Breast epithelium (tissue), 4 donors: ENCODE measurements at regions not wholly inside any gene's neighbourhood (a gene's known extent, or its start where the extent isn't known, plus 50 kb on each side); places are given as distances from the start of the nearest gene placed in this dataset.
"Not testable (repeated sequence)": the region's sequence is repeated elsewhere in the genome, so short reads cannot be mapped to it uniquely, and the experiment has no call there.

ENCODE experiments used
- DNase-seq, 2 donors: peaks; one replicate each; pipeline ENCODE4 v3.0.0-alpha.2; 2019; ENCODE audit warnings: low spot score in 2 of 2
- H3K27ac ChIP-seq, 2 donors: fragments of 200-600 bp; sonication (generic) in 1 of 2; one replicate each; pipeline ENCODE4 v1.5.1; 2016 to 2019; ENCODE audit warnings: mild to moderate bottlenecking in 1 of 2
- H3K27me3 ChIP-seq, 2 donors: fragments of 200-600 bp; sonication (generic) in 1 of 2; one replicate each; pipeline versions ENCODE4 v1.5.1 to v1.6.0; 2017 to 2019; ENCODE audit warnings: control low read depth in 1 of 2, mild to moderate bottlenecking in 1 of 2
- H3K36me3 ChIP-seq: fragments of 200-600 bp; one replicate; pipeline ENCODE4 v1.5.1; 2019
- H3K4me1 ChIP-seq, 2 donors: fragments of 200-600 bp; sonication (generic); one replicate each; pipeline ENCODE4 v1.5.1; 2016 to 2019; ENCODE audit warnings: control low read depth in 1 of 2
- H3K4me3 ChIP-seq, 3 donors: fragments of 200-600 bp; sonication (generic); 1 replicate in 2 of 3; 2 replicates in 1 of 3; pipeline ENCODE4 v1.5.1; 2016 to 2019; ENCODE audit warnings: mild to moderate bottlenecking in 3 of 3, moderate library complexity in 2 of 3
- H3K9me3 ChIP-seq, 2 donors: fragments of 200-600 bp; sonication (generic) in 1 of 2; one replicate each; pipeline ENCODE4 v1.5.1; 2016 to 2019; ENCODE audit warnings: control low read depth in 1 of 2
- POLR2A ChIP-seq: fragments of 450-650 bp; IDR thresholded peaks from one replicate; pipeline ENCODE4 v1.6.1; 2016; ENCODE audit warnings: antibody characterized with exemption, mild to moderate bottlenecking, moderate library complexity
- POLR2AphosphoS5 ChIP-seq, 3 donors: sonication (generic); formaldehyde crosslinking; IDR thresholded peaks; one replicate each; pipeline ENCODE4 v1.6.1; 2017; ENCODE audit warnings: antibody characterized with exemption in 3 of 3
- intact Hi-C: fragments of 100-400 bp; cut with DNase I; formaldehyde crosslinking; loops from one replicate; pipeline ENCODE4 v1.15.1; 2023; ENCODE audit warnings: low total_unique reads
- TF ChIP-seq, protein P1 (sequence below), 3 donors: fragments of 450-650 bp; IDR thresholded peaks; one replicate each; pipeline ENCODE4 v1.5.1; 2016 to 2017; ENCODE audit warnings: antibody characterized with exemption in 3 of 3, mild to moderate bottlenecking in 3 of 3, moderate library complexity in 3 of 3

DNA sequence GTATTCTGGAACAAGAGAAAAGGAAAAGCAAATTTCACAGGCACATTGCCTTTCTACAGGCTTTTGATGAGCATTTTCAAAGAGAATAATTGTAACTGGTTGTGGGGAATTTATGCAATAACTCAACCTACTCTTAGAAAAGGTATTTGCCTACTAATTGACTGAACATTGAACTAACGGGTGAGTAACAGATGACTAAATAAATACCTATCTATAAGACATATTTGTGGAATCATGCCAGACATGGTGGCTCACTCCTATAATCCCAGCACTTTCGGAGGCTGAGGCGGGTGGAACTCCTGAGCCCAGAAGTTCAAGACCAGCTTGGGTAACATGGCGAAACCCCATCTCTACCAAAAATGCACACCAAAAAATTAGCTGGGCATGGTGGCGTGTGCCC, 367.7 kb downstream of the CGGBP1 start:
- DNase-seq = no peak
- TF ChIP-seq, protein P1, sequence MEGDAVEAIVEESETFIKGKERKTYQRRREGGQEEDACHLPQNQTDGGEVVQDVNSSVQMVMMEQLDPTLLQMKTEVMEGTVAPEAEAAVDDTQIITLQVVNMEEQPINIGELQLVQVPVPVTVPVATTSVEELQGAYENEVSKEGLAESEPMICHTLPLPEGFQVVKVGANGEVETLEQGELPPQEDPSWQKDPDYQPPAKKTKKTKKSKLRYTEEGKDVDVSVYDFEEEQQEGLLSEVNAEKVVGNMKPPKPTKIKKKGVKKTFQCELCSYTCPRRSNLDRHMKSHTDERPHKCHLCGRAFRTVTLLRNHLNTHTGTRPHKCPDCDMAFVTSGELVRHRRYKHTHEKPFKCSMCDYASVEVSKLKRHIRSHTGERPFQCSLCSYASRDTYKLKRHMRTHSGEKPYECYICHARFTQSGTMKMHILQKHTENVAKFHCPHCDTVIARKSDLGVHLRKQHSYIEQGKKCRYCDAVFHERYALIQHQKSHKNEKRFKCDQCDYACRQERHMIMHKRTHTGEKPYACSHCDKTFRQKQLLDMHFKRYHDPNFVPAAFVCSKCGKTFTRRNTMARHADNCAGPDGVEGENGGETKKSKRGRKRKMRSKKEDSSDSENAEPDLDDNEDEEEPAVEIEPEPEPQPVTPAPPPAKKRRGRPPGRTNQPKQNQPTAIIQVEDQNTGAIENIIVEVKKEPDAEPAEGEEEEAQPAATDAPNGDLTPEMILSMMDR (IDR thresholded peaks at IDR 0.05) = no peak
- TF ChIP-seq POLR2A (no peak), POLR2AphosphoS5 (IDR thresholded peaks at IDR 0.05) (no peak)
- H3K27me3 ChIP-seq = no peaks in the 10 kb centered on the region
- H3K4me1 ChIP-seq = no peaks in the 10 kb centered on the region
- H3K27ac ChIP-seq = no peak overlapping the region
- no peaks in the 10 kb centered on the region for H3K9me3 ChIP-seq
- no peaks in the 10 kb centered on the region for H3K36me3 ChIP-seq
- intact Hi-C loops = no loop called here
- no peak overlapping the region for H3K4me3 ChIP-seq

DNA sequence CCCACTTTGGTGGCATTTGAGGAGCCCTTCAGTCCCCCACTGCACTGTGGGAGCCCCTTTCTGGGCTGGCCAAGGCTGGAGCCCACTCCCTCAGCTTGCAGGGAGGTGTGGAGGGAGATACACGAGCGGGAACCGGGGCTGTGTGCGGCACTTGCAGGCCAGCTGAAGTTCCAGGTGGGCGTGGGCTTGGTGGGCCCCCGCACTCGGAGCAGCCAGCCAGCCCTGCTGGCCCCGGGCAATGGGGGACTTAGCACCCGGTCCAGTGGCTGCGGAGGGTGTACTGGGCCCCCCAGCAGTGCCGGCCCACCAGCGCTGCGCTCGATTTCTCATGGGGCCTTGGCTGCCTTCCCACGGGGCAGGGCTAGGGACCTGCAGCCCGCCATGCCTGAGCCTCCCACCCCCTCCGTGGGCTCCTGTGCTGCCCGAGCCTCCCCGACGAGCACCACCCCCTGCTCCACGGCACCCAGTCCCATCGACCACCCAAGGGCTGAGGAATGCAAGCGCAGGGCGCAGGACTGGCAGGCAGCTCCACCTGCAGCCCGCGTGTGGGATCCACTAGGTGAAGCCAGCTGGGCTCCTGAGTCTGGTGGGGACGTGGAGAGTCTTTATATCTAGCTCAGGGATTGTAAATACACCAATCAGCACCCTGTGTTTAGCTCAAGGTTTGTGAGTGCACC, 379.7 kb downstream of the CGGBP1 start:
- intact Hi-C loops, H3K27ac ChIP-seq, H3K9me3 ChIP-seq: not testable (repeated sequence)

DNA sequence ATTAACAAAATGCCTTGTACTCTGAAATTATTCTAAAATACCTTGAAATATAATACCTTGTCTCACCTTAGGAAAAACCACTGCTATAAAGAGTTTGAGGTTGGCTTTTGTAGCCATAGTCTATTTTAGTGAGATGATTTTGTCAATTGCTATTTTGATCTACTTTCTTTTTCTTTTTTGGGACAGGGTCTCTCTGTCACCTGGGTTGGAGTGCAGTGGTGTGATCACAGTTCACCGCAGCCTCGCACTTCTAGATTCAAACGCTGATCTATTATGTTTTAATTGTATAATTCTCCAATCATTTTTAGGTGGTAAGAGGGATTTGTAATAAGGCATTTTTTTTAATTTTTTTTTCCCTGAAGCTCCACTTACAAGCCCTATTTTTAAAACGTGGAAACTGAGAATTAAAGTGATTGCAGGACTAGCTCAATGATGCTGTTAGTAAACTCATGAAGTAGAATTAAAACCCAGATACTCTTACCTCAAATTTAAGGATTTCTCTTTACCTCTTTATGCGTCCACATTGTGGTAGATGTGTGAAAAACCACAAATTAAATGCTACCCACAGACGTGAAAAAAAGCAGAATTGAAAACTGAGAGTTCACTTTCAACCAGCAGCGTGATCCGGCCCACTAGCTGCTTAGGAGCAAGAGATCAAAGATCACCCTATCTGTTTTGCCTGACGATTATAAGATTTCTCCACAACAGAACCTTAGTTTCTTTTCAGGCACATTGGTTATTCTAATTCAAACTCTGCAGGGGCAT, 384.2 kb downstream of the CGGBP1 start:
- no peak overlapping the region for H3K4me3 ChIP-seq
- no peak overlapping the region for H3K27ac ChIP-seq
- H3K4me1 ChIP-seq = no peaks in the 10 kb centered on the region
- no peaks in the 10 kb centered on the region for H3K27me3 ChIP-seq
- H3K36me3 ChIP-seq = no peaks in the 10 kb centered on the region
- no peak for DNase-seq
- TF ChIP-seq POLR2AphosphoS5 (IDR thresholded peaks at IDR 0.05) (no peak), POLR2A (no peak)
- TF ChIP-seq, protein P1 (IDR thresholded peaks at IDR 0.05) = no peak
- intact Hi-C loops = no loop called here
- no peaks in the 10 kb centered on the region for H3K9me3 ChIP-seq

More for the DNA sequence above, 379.7 kb downstream of the CGGBP1 start:
- H3K4me3 ChIP-seq, DNase-seq, H3K36me3 ChIP-seq, H3K4me1 ChIP-seq, H3K27me3 ChIP-seq: not testable (repeated sequence)

DNA sequence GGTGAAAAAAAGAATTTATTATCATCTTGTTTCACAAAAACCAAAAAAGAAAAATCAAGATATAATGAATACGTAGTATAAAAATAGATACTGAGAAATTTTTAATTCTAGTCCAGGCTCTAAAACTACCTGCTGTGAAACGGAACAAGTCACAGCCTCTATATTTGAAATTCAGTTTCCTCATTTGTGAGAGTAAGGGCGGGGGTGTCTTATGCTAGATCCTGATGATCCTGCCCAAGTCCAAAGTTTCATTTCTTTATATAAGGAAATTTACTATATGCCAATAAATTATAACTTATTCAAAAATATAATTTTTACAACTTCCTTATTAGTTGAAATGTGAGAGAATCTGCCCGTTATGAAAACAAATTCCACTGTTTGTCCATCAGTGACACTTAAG, 385.7 kb downstream of the CGGBP1 start:
- TF ChIP-seq, protein P1 (IDR thresholded peaks at IDR 0.05) = no peak
- no peak for TF ChIP-seq POLR2AphosphoS5 (IDR thresholded peaks at IDR 0.05)
- DNase-seq = no peak
- Histone ChIP-seq H3K4me1 (no peaks in the 10 kb centered on the region), H3K9me3 (no peaks in the 10 kb centered on the region), H3K4me3 (no peak overlapping the region), H3K27me3 (no peaks in the 10 kb centered on the region), H3K36me3 (no peaks in the 10 kb centered on the region), H3K27ac (no peak overlapping the region)
- intact Hi-C loops = no loop called here

DNA sequence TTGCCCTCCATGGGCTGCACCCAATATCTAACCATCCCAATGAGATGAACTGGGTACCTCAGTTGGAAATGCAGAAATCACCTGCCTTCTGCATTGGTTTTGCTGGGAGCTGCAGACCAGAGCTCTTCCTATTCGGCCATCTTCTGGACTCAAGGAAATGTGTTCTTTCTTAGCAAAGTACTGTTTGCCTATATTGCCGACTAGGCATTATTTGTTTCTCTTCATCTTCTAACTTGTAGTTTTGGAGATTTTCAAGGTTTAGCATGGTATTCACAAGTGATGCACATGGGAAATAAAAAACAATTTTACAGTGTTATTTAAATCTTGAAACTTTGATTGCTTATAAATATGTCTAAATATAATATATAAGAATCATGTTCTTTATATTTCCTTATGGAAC, 377.8 kb upstream of the POU1F1 start:
- no peak for DNase-seq
- Histone ChIP-seq H3K4me3 (no peak overlapping the region), H3K27ac (no peak overlapping the region), H3K9me3 (no peaks in the 10 kb centered on the region), H3K27me3 (no peaks in the 10 kb centered on the region), H3K36me3 (no peaks in the 10 kb centered on the region), H3K4me1 (no peaks in the 10 kb centered on the region)
- TF ChIP-seq POLR2AphosphoS5 (IDR thresholded peaks at IDR 0.05) = no peak
- TF ChIP-seq POLR2A = no peak
- TF ChIP-seq, protein P1 (IDR thresholded peaks at IDR 0.05) = no peak
- intact Hi-C loops = no loop called here

DNA sequence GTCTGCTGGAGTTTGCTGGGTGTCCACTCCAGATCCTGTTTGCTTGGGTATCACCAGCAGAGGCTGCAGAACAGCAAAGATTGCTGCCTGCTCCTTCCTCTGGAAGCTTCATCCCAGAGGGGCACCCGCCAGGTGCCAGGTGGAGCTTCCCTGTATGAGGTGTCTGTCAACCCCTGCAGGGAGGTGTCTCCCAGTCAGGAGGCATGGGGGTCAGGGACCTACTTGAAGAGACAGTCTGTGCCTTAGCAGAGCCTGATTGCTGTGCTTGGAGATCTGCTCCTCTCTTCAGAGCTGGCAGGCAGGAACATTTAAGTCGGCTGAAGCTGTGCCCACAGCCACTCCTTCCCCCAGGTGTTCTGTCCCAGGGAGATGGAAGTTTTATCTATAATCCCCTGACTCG, 376.8 kb upstream of the POU1F1 start:
- H3K9me3 ChIP-seq, H3K4me3 ChIP-seq, intact Hi-C loops, H3K27me3 ChIP-seq, H3K4me1 ChIP-seq, H3K27ac ChIP-seq, H3K36me3 ChIP-seq, DNase-seq: not testable (repeated sequence)
